ENCODE measurements at regions not wholly inside any gene's neighbourhood (a gene's known extent, or its start where the extent isn't known, plus 50 kb on each side); places are given as distances from the start of the nearest gene placed in this dataset.

- TF ChIP-seq RFX5 (IDR thresholded peaks at IDR 0.05) (no peak), CTCF (IDR thresholded peaks at IDR 0.05) (no peak), HDAC2 (IDR thresholded peaks at IDR 0.05) (no peak), EP300 (IDR thresholded peaks at IDR 0.05) (no peak), POLR2A (IDR thresholded peaks at IDR 0.05; ENCODE audit: low read length) (no peak), MAFK (IDR thresholded peaks at IDR 0.05; ENCODE audit: partially characterized antibody) (no peak), BHLHE40 (IDR thresholded peaks at IDR 0.05; ENCODE audit: low read depth, low read length) (no peak), BCL3 (IDR thresholded peaks at IDR 0.05) (no peak), SREBF2 (IDR thresholded peaks at IDR 0.05) (no peak)
These were observed 142.1 kb downstream of the CXCL12 start for GRCh38 chr10:44242826-44243225.
